HepG2 (cell line): ENCODE measurements at regions not wholly inside any gene's neighbourhood (a gene's known extent, or its start where the extent isn't known, plus 50 kb on each side); places are given as distances from the start of the nearest gene placed in this dataset.

ENCODE experiments used
- ATAC-seq: fragments of 200-7000 bp; cut with Tn5 transposase; 3 replicates; pipeline ENCODE4 v1.9.1; 2020; ENCODE audit warnings: mild to moderate bottlenecking, moderate library complexity
- BruUV-seq: library from RNA; stranded (reverse); fragments of 400-500 nt; replicated peaks from 2 replicates; lab custom pipeline; 2021; lab: Mats Ljungman, UMichigan
- CTCF ChIA-PET: fragments of 300-600 bp; formaldehyde crosslinking; extraction: SDS; loops from one replicate; lab custom pipeline; 2021; ENCODE audit warnings: low total read pairs, inconsistent platforms, low intra/inter-chr PET ratio; lab: Yijun Ruan, JAX
- POLR2A ChIA-PET: fragments of 350-600 bp; sonication (Branson Sonifier 250); formaldehyde crosslinking; loops from one replicate; lab custom pipeline; 2020; ENCODE audit warnings: antibody characterized with exemption, inconsistent platforms; lab: Yijun Ruan, JAX
- DNase-seq: peaks from one replicate; pipeline ENCODE4 v3.0.0-alpha.2; 2015; ENCODE audit warnings: low spot score
- FAIRE-seq: peaks from 3 replicates; lab custom pipeline; 2011; peaks lifted over from hg19 to GRCh38; lab: Jason Lieb, UNC
- H2AFZ ChIP-seq: one replicate; pipeline ENCODE4 v1.6.1; 2011; ENCODE audit warnings: low read length, inconsistent platforms
- H3K27ac ChIP-seq: fragments of 300-600 bp; 3 replicates; pipeline ENCODE4 v1.8.0; 2011; ENCODE audit warnings: mixed run types, mild to moderate bottlenecking, mixed read lengths, low read length, inconsistent platforms; ENCODE audit not compliant: insufficient read depth; ENCODE audit errors: extremely low read length
- H3K27me3 ChIP-seq, 2 experiments: fragments of 200-600 bp in 1 of 2; 2 replicates in 1 of 2; 3 replicates in 1 of 2; pipeline versions ENCODE4 v1.6.0 to v1.8.0; 2011; ENCODE audit warnings: low read length in 2 of 2, mild to moderate bottlenecking in 2 of 2, moderate library complexity in 2 of 2, inconsistent platforms in 1 of 2; ENCODE audit not compliant: insufficient read depth in 2 of 2, control insufficient read depth in 1 of 2
- H3K36me3 ChIP-seq, 2 experiments: fragments of 200-600 bp in 1 of 2; replicated peaks in 1 of 2; 2 replicates in 1 of 2; 3 replicates in 1 of 2; pipeline versions ENCODE4 v1.5.1 to v1.8.0; 2011; ENCODE audit warnings: low read length in 2 of 2, inconsistent platforms in 1 of 2; ENCODE audit not compliant: insufficient read depth in 2 of 2, control insufficient read depth in 1 of 2
- H3K4me1 ChIP-seq: 2 replicates; pipeline ENCODE4 v1.5.1; 2012; ENCODE audit warnings: low read length, inconsistent platforms; ENCODE audit not compliant: insufficient read depth
- H3K4me2 ChIP-seq: 2 replicates; pipeline ENCODE4 v1.6.0; 2011; ENCODE audit warnings: low read depth, low read length, inconsistent platforms
- H3K4me3 ChIP-seq, 3 experiments: fragments of 200-600 bp in 1 of 3; sonication (generic), shearing (Covaris generic) in 1 of 3; replicated peaks in 1 of 3; 2 replicates each; pipeline ENCODE4 v1.5.1; 2011 to 2016; ENCODE audit warnings: low read length in 3 of 3, inconsistent platforms in 2 of 3, low read depth in 2 of 3, mild to moderate bottlenecking in 2 of 3, control low read depth in 1 of 3, mixed read lengths in 1 of 3; ENCODE audit not compliant: insufficient read depth in 1 of 3
- H3K79me2 ChIP-seq: one replicate; pipeline ENCODE4 v1.6.1; 2011; ENCODE audit warnings: low read length, inconsistent platforms; ENCODE audit not compliant: insufficient read depth
- H3K9ac ChIP-seq: 2 replicates; pipeline ENCODE4 v1.6.0; 2011; ENCODE audit warnings: mild to moderate bottlenecking, low read depth, low read length, inconsistent platforms; ENCODE audit not compliant: insufficient read depth
- H3K9me3 ChIP-seq: 2 replicates; pipeline ENCODE4 v1.5.1; 2012; ENCODE audit warnings: mild to moderate bottlenecking, low read length
- H4K20me1 ChIP-seq: 2 replicates; pipeline ENCODE4 v1.6.0; 2011; ENCODE audit warnings: inconsistent platforms, mild to moderate bottlenecking, low read length, moderate library complexity; ENCODE audit not compliant: insufficient read depth
- GABPB1 ChIP-seq: IDR thresholded peaks from 2 replicates; pipeline ENCODE4 v1.6.1; 2016; ENCODE audit warnings: mild to moderate bottlenecking, missing genetic modification reagents, moderate library complexity, missing compliant biosample characterization
- GMEB2 ChIP-seq: IDR thresholded peaks from 2 replicates; pipeline ENCODE4 v1.6.1; 2016; ENCODE audit warnings: missing biosample characterization, missing genetic modification reagents, low read depth
- NFIB ChIP-seq: sonication (generic); formaldehyde crosslinking; IDR thresholded peaks from 2 replicates; pipeline ENCODE4 v1.9.0; 2021; ENCODE audit warnings: missing genetic modification reagents, mild to moderate bottlenecking, borderline replicate concordance
- YEATS2 ChIP-seq: sonication (generic); formaldehyde crosslinking; IDR thresholded peaks from 2 replicates; pipeline ENCODE4 v1.4.0; 2020; ENCODE audit warnings: missing genetic modification reagents, borderline replicate concordance
- ZBTB39 ChIP-seq: sonication (generic); formaldehyde crosslinking; IDR thresholded peaks from 2 replicates; pipeline ENCODE4 v1.5.0; 2020; ENCODE audit warnings: missing genetic modification reagents
- ZFYVE20 ChIP-seq: sonication (generic); formaldehyde crosslinking; IDR thresholded peaks from 2 replicates; pipeline ENCODE4 v1.8.0; 2023; ENCODE audit warnings: low read depth, mild to moderate bottlenecking, moderate library complexity, missing genetic modification reagents, borderline replicate concordance
- ZNF329 ChIP-seq: sonication (generic); formaldehyde crosslinking; IDR thresholded peaks from 2 replicates; pipeline ENCODE4 v1.9.0; 2021; ENCODE audit warnings: low read depth, mild to moderate bottlenecking, missing genetic modification reagents
- WGBS: methylation state at CpG from one replicate; pipeline ENCODE4 v1.1.6; 2017; ENCODE audit warnings: low lambda C conversion rate; 5-methylcytosine and 5-hydroxymethylcytosine counted together
- in situ Hi-C: cut with HindIII; loops from 2 replicates; pipeline ENCODE4 v1.10.0; 2017; ENCODE audit warnings: low pct_unique_long_range_greater_than_20kb; ENCODE audit not compliant: extremely low pct_ligation_motif_present
- intact Hi-C: fragments of 100-400 bp; cut with micrococcal nuclease; formaldehyde crosslinking; loops from one replicate; pipeline ENCODE4 v1.10.0; 2022; ENCODE audit not compliant: unreplicated experiment
- TF ChIP-seq, protein P1 (sequence below): sonication (generic); formaldehyde crosslinking; IDR thresholded peaks from 2 replicates; pipeline ENCODE4 v1.9.0; 2021; ENCODE audit warnings: missing genetic modification reagents, borderline replicate concordance
- TF ChIP-seq, protein P2 (sequence below): sonication (generic); formaldehyde crosslinking; IDR thresholded peaks from 2 replicates; pipeline ENCODE4 v1.8.0; 2022; ENCODE audit warnings: missing genetic modification reagents, mild to moderate bottlenecking, inconsistent platforms, borderline replicate concordance

DNA sequence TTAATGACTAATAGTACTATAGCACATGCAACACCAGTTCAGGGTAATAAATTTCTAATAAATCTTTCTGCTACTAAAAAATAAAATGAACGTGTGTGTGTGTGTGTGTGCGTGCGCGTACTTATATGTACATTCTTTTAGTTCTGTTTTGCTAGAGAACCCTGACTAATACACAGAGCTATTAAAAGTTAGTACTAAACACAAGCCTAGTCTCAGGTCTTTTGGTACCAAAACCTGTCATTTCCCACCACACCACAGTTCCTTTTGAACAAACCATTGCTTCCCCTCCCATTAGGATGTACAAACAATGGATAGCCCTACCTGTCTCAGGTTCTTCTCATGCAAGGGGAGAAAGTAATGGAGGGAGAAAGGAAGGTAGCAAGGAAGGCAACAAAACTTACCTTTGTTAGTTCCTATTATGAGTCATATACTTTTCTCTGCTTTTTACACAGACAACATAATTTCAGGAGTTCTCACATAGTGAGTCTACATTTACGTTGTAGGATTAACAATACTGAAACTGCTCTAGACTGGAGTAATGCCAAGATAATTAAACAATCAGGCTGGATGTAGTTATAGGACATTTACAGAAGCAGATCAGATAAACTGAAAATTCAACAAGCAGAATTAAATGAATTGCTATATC is 427.2 kb downstream of the KCNJ3 start (continued):
- TF ChIP-seq NFIB (CRISPR knock-in tag) = no peak
- TF ChIP-seq, protein P1, sequence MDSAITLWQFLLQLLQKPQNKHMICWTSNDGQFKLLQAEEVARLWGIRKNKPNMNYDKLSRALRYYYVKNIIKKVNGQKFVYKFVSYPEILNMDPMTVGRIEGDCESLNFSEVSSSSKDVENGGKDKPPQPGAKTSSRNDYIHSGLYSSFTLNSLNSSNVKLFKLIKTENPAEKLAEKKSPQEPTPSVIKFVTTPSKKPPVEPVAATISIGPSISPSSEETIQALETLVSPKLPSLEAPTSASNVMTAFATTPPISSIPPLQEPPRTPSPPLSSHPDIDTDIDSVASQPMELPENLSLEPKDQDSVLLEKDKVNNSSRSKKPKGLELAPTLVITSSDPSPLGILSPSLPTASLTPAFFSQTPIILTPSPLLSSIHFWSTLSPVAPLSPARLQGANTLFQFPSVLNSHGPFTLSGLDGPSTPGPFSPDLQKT = no peak
- TF ChIP-seq, protein P2, sequence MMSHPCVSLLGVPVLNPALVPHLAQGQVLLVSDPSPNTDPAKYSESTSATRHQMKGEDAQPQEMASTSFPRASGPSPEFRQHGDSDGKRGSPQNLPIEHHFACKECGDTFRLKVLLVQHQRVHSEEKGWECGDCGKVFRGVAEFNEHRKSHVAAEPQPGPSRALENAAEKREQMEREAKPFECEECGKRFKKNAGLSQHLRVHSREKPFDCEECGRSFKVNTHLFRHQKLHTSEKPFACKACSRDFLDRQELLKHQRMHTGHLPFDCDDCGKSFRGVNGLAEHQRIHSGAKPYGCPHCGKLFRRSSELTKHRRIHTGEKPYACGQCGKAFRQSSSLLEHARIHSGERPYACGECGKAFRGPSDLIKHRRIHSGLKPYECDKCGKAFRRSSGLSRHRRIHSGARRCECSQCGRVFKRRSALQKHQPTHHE = no peak

DNA sequence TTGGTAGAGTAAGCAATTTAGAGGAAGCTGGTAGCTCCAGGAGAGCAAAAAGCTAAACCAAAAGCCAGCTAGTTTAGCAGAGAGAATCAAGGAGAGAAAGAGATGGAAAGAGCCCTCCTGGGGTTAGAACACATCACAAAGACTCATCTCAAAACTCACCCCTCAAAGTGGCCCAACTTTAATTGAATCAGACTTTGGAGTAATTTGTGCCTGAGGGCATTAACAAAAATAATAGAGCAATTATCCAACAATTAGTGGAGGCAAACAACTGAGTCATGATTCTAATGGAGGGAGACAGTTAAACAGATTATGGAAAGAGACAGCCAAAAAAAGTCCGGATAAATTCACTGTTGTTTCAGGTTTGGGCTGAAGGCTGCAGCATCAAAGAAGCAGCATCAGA is 417.4 kb downstream of the KCNJ3 start:
- H3K4me1 ChIP-seq = no peaks in the 10 kb centered on the region
- DNase-seq (no peak), ATAC-seq (no peak), FAIRE-seq (no peak)
- ChIA-PET POLR2A (no interaction called here), CTCF (no interaction called here)
- 2% methylated on average over 1 of the region's 1 CpG for WGBS
- no peak overlapping the region for H3K4me3 ChIP-seq
- no peaks in the 10 kb centered on the region for H3K36me3 ChIP-seq
- no peak overlapping the region for H3K27ac ChIP-seq
- no peaks in the 10 kb centered on the region for H3K79me2 ChIP-seq
- in situ Hi-C loops (no loop called here), intact Hi-C loops (no loop called here)
- no peak overlapping the region for H3K9ac ChIP-seq
- H2AFZ ChIP-seq = no peak overlapping the region
- BruUV-seq = no TSS peak
- H3K27me3 ChIP-seq = no peaks in the 10 kb centered on the region
- no peaks in the 10 kb centered on the region for H4K20me1 ChIP-seq
- 0 out of 2 replicates have a peak, but pooled peaks cover 3% of the 10 kb centered on the region for H3K9me3 ChIP-seq
- no peak overlapping the region for H3K4me2 ChIP-seq
- TF ChIP-seq ZFYVE20 (CRISPR knock-in tag) (no peak), GMEB2 (no peak), GABPB1 (CRISPR knock-in tag) (no peak), ZBTB39 (CRISPR knock-in tag) (no peak), YEATS2 (CRISPR knock-in tag) (no peak), ZNF329 (CRISPR knock-in tag) (no peak)
